ENCODE measurements at regions not wholly inside any gene's neighbourhood (a gene's known extent, or its start where the extent isn't known, plus 50 kb on each side); places are given as distances from the start of the nearest gene placed in this dataset.

DNA sequence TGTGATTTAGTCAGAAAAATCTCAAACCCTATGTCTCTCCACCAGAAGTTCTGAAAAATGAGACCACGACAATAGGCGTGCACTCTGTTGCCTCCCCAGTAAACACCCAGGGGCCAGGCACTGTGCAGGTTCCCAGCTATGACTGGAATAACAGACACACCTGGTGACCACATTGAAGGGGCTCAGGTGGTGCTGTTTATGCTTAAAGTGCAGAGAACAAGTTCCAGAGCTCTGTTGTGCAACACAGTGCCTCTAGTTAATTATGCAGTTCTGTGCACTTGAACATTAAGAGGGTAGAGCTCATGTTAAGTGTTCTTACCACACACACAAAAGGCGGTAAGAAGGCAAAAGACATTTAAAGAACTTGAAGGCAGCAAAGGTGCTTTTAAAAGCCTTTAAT lies 52.6 kb upstream of the AFF3 start:
- TF ChIP-seq Cebpa-rat (IDR thresholded peaks at IDR 0.05), result no peak
- H3K27me3 ChIP-seq, result no peaks in the 10 kb centered on the region

DNA sequence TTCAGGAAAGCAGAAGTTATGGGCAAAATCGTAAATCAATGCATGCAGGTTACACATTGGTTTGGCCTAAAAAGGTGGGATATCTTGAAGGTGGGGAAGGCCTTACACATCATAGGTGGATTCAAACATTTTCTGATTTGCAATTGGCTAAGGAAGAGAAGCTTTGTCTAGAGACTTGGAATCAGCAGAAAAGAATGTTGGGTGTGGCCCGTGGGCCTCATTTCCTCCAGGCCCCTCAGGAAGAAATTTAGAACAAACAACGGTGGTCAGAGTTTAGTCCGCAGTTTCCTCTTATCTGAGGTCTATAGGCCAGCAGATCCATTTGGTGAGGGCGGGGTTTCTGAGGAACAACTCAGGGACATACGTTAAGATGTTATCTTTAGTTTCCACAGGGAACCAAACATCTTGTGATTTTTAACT lies 50.9 kb upstream of the AFF3 start:
- Histone ChIP-seq H3K27me3 (no peaks in the 10 kb centered on the region), H3K4me2 (no peak overlapping the region), H3K36me3 (no peaks in the 10 kb centered on the region), H3K9me3 (no peaks in the 10 kb centered on the region), H3K4me3 (no peak overlapping the region), H3K4me1 (no peaks in the 10 kb centered on the region), H4K20me1 (no peaks in the 10 kb centered on the region), H3K27ac (no peak overlapping the region), H3K9ac (no peak overlapping the region)
- TF ChIP-seq Cebpa-rat (IDR thresholded peaks at IDR 0.05), result no peak

More for the DNA sequence above, 52.6 kb upstream of the AFF3 start:
- Histone ChIP-seq H3K4me1 (no peaks in the 10 kb centered on the region), H3K4me3 (no peak overlapping the region), H3K4me2 (no peak overlapping the region), H3K9me3 (no peaks in the 10 kb centered on the region), H3K36me3 (no peaks in the 10 kb centered on the region), H3K9ac (no peak overlapping the region), H4K20me1 (no peaks in the 10 kb centered on the region), H3K27ac (no peak overlapping the region)

DNA sequence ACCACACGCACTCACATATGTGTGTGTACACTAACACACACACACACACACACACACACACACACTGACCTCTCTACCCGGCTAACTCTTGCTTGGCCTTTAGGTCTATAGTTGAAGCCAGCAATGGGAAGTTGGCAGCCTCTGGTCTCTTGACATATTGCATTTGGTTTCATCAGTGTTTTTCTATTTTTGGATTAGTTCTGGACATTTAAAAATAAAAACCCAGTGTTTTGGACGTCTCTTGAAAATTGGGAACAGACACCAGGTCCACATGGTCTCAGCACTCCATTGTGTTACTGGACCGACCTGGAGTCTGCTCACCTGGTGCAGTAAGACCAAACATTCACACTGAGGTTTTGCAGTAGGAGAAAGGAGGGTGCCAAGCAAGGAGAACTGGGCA lies 50.4 kb upstream of the AFF3 start:
- Histone ChIP-seq H4K20me1 (no peaks in the 10 kb centered on the region), H3K4me3 (no peak overlapping the region), H3K36me3 (no peaks in the 10 kb centered on the region), H3K9ac (no peak overlapping the region), H3K4me1 (no peaks in the 10 kb centered on the region), H3K27ac (no peak overlapping the region), H3K27me3 (no peaks in the 10 kb centered on the region), H3K9me3 (no peaks in the 10 kb centered on the region), H3K4me2 (no peak overlapping the region)
- TF ChIP-seq Cebpa-rat (IDR thresholded peaks at IDR 0.05), result no peak

DNA sequence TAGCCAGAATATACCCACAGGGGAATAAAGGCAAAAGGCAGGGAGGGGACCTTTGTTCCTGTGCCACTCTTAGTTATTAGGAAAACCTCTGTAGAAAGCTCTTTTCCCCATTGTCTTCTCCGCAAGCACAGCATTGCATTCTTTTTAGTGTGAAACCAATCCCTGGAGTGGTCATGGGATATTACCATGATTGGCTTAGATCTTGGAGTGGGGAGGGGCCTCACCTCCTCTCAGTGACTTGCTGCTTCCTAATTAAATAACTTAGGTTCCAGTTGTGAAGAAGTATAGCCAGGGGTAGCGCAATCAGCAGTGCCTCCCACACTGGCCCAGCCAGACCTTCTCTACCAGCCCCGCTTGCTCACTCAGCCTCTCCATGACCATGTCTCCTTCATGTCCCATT lies 49.9 kb upstream of the AFF3 start:
- Histone ChIP-seq H3K4me1 (no peaks in the 10 kb centered on the region), H3K27me3 (no peaks in the 10 kb centered on the region), H3K36me3 (no peaks in the 10 kb centered on the region), H3K27ac (no peak overlapping the region), H4K20me1 (no peaks in the 10 kb centered on the region), H3K4me3 (no peak overlapping the region), H3K9ac (no peak overlapping the region), H3K9me3 (no peaks in the 10 kb centered on the region), H3K4me2 (no peak overlapping the region)
- TF ChIP-seq Cebpa-rat (IDR thresholded peaks at IDR 0.05), result no peak

Measured in BLaER1 (cell line).